NCI-H524 (cell line): ENCODE measurements at regions not wholly inside any gene's neighbourhood (a gene's known extent, or its start where the extent isn't known, plus 50 kb on each side); places are given as distances from the start of the nearest gene placed in this dataset.

ENCODE experiments used
- DNase-seq, 2 experiments: peaks; one replicate each; lab custom pipeline; 2025; lab: John Stamatoyannopoulos, UW

DNA sequence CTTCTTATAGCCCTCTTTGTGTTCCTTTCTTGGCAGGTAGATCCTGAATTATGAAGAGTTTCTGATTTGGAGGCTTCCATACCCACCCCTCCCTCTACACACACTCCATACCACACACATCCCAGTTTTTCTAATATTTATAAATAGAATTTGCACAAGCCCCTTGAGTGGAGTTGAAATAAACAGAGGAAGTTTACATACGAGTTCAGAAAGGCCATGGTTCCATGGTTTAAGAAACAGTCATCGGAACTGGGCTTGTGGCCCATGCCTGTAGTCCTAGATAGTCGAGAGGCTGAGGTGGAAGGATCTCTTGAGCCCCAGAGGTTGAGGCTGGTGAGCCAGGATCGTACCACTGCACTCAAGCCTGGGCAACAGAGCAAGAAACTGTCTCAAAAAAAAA lies 62.7 kb upstream of the TANC1 start:
- DNase-seq = no peak

DNA sequence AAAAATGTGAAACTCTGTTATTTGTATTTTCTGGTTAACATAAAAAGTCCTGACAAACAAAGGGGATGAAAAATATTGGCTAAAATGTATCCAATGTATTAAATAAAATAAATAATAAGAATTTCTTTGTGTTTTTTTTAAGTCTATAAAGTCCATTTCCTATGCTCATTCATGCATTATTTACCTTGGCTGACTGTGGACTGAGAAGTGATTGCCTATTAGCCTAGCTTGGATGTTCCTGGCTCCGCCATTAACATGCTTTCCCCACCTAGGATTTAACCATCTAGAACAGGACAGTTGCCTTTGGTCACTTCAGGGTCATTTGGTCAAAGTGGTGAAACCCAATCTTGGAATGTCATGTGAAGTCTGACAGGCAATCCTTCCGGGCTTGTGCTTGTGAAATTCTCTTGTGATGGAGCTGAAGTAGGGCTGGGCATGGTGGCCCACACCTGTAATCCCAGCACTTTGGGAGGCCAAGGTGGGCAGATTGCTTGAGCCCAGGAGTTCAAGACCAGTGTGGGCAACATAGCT lies 60.4 kb upstream of the TANC1 start:
- DNase-seq = no peak

DNA sequence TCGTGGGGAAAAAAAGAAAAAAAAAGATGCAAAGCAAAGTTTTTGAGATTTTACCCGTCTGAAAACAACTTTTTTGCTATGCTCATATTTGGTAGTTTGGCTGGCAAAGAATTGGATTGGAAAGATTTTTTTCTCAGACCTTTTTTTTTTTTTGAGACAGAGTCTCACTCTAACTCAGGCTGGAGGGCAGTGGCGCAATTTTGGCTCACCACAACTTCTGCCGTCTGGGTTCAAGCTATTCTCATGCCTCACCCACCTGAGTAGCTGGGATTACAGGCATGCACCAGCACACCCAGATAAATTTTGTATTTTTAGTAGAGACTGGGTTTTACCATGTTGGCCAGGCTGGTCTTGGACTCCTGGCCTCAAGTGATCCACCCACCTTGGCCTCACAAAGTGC lies 56.3 kb upstream of the TANC1 start:
- DNase-seq = no peak

DNA sequence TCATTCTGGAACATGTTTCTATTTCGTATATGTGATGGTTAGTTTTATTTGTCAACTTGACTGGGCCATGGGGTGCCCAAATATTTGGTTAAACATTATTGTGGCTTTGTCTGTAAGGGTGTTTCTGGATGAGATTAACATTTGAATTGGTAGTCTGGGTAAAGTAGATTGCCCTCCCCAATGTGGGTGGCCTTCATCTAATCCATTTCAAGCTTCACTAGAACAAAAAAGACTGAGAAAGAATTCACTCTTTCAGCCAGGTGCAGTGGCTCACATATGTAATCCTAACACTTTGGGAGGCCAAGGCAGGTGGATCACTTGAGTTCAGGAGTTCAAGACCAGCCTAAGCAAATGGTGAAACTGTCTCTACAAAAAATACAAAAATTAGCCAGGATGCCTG lies 55.7 kb upstream of the TANC1 start:
- no peak for DNase-seq

DNA sequence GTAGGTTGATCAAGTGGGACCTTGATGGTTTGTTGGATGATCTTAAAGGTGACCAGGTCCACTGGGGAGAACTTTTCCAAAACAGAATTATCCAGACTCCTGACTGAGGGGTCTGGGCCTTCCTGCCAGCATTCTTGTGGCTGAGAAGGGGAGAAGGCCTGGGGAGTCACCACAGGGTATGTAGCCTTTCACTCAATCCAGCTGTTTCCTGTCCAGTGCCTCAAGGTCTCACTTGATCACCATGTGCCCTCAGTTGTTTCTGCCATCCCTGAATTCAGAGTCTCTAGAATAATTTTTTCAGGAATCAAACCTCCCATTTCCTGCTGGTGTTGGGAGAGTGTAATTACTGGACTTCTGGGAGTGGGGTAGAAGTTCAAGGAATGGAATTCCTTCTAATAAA lies 54.4 kb upstream of the TANC1 start:
- no peak for DNase-seq

DNA sequence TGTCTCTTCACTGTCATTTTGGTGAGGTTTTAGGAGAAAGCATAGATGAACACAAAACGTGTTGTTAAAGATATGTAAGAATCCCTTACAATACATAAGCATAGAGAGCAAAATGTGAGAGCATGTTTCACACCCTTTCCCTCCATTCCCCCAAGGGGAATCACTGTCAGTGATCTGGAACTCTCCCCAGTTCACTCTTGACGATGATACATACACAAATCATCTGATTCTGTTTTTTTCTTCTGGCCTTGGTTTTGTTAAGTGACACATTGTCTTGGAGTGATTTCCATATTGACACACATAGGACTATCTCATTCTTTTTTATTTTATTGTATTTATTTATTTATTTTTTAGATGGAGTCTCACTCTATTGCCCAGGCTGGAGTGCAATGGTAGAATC lies 53.7 kb upstream of the TANC1 start:
- DNase-seq = no peak

DNA sequence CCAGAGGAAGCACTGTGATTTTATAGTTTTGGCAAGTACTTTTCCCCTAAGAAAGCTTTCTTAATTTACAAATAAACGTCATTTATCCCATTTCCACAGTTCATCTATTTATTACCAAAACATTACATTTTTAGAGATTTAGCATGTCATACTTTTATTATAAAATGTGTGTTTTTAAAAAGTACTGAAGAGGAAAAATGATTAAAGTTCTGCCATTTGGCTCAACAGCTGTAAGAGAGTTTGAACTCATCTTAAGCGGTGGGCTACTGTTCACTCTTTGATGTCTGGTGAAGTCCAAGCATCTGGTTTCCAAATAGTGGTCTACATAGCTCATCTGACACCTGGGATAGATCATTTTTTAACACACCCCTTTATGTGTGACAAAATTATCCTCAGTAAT lies 51.3 kb upstream of the TANC1 start:
- DNase-seq = no peak

DNA sequence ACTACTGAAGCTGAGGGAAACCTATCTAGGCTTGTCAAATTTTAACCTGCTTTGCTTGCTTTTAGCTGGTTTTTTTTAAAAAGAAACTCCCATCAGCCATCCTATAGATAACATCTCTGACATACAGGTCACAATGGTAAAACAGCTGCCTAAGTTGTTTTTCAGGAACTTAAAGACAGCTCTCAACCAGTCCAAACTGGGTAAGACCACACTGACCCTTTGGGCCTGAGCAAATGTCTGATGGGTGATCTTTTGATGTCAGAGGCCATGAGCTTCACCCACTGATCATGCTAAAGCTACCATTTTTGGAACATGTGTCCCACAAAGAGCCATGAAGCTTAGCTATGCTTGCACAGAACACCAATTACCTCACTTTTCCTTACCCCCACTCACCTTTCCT lies 50.0 kb upstream of the TANC1 start:
- DNase-seq = no peak
